GM19452 (cell line): ENCODE measurements at regions not wholly inside any gene's neighbourhood (a gene's known extent, or its start where the extent isn't known, plus 50 kb on each side); places are given as distances from the start of the nearest gene placed in this dataset.
"Not testable (repeated sequence)": the region's sequence is repeated elsewhere in the genome, so short reads cannot be mapped to it uniquely, and the experiment has no call there.

Experiments
- ATAC-seq: cut with Tn5 transposase; IDR thresholded peaks from one replicate; pipeline ENCODE4 v1.9.1; 2021; ENCODE audit not compliant: unreplicated experiment

GRCh38 chr14:46147452-46147851, 504.1 kb downstream of the RPL10L start:
- ATAC-seq = no peak

GRCh38 chr14:46147024-46147423, 504.6 kb downstream of the RPL10L start:
- ATAC-seq = no peak

GRCh38 chr14:46140445-46140844, 511.1 kb downstream of the RPL10L start:
- no peak for ATAC-seq

GRCh38 chr14:46139649-46140048, 511.9 kb downstream of the RPL10L start:
- ATAC-seq = no peak

GRCh38 chr14:46137786-46138185, 513.8 kb downstream of the RPL10L start:
- no peak for ATAC-seq

GRCh38 chr14:46136456-46136855, 515.1 kb downstream of the RPL10L start:
- no peak for ATAC-seq

GRCh38 chr14:46108228-46108627, 543.4 kb downstream of the RPL10L start:
- ATAC-seq = no peak

GRCh38 chr14:46100901-46101300, 550.7 kb downstream of the RPL10L start:
- not testable (repeated sequence) for ATAC-seq

GRCh38 chr14:46091819-46092218, 559.8 kb downstream of the RPL10L start:
- no peak for ATAC-seq

- ATAC-seq = no peak
Observed at GRCh38 chr14:46087604-46088003, 564.0 kb downstream of the RPL10L start.

- ATAC-seq = no peak
Observed at GRCh38 chr14:46074061-46074460, 577.5 kb downstream of the RPL10L start.

- ATAC-seq = no peak
Observed at GRCh38 chr14:46063872-46064271, 587.7 kb downstream of the RPL10L start.

GRCh38 chr14:46058964-46059563, 592.5 kb downstream of the RPL10L start:
- ATAC-seq = no peak

- no peak for ATAC-seq
Observed at GRCh38 chr14:46057799-46058198, 593.8 kb downstream of the RPL10L start.

GRCh38 chr14:46054526-46054925, 597.1 kb downstream of the RPL10L start:
- no peak for ATAC-seq

GRCh38 chr14:46053221-46053620, 598.4 kb downstream of the RPL10L start:
- no peak for ATAC-seq

GRCh38 chr14:46051796-46052195, 599.8 kb downstream of the RPL10L start:
- no peak for ATAC-seq

GRCh38 chr14:46048127-46048526, 603.5 kb downstream of the RPL10L start:
- no peak for ATAC-seq

- no peak for ATAC-seq
Observed at GRCh38 chr14:46036099-46036498, 615.5 kb downstream of the RPL10L start.

GRCh38 chr14:46034305-46034704, 617.3 kb downstream of the RPL10L start:
- ATAC-seq = no peak

- no peak for ATAC-seq
Observed at GRCh38 chr14:46018846-46019420, 632.6 kb downstream of the RPL10L start.

GRCh38 chr14:46008348-46008747, 643.2 kb downstream of the RPL10L start:
- ATAC-seq = no peak

- no peak for ATAC-seq
Observed at GRCh38 chr14:45998554-45998953, 653.0 kb downstream of the RPL10L start.
